Activated CD8-positive, alpha-beta memory T cell treated with anti-CD3 and anti-CD28 coated beads for 4 hours (primary cell): ENCODE measurements at regions not wholly inside any gene's neighbourhood (a gene's known extent, or its start where the extent isn't known, plus 50 kb on each side); places are given as distances from the start of the nearest gene placed in this dataset.
"Not testable (repeated sequence)": the region's sequence is repeated elsewhere in the genome, so short reads cannot be mapped to it uniquely, and the experiment has no call there.

Experiments used
- DNase-seq, 2 donors: peaks; one replicate each; pipeline ENCODE4 v3.0.0-alpha.2; 2020; ENCODE audit warnings: low read depth in 2 of 2

GRCh38 chr5:18772475-18772874, 1138.2 kb downstream of the TAF11L14 start:
- no peak for DNase-seq

GRCh38 chr5:18778225-18778624, 1144.0 kb downstream of the TAF11L14 start:
- no peak for DNase-seq

GRCh38 chr5:18789218-18789998, 1155.1 kb downstream of the TAF11L14 start:
- no peak for DNase-seq

GRCh38 chr5:18792145-18792544, 1157.9 kb downstream of the TAF11L14 start:
- DNase-seq = no peak

DNA sequence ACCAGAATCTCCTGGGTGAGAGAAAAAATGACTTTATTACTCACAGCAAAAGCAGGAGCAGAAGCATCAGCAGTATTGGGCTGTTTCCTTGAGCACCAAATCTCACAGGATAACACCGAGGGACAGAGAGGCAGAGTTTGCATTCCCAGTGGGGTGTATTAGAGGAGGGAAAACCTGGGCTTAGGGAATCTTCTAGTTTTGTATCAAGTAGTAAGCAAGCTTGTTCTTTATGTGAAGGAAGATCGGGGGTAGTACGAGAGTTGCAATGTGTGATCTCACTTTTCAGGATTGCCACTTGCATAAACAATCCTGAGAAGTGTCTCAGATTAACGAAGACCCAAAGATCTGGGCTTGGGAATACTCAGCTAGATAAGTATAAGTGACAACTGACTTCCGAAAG, 1163.0 kb downstream of the TAF11L14 start:
- DNase-seq = no peak

DNA sequence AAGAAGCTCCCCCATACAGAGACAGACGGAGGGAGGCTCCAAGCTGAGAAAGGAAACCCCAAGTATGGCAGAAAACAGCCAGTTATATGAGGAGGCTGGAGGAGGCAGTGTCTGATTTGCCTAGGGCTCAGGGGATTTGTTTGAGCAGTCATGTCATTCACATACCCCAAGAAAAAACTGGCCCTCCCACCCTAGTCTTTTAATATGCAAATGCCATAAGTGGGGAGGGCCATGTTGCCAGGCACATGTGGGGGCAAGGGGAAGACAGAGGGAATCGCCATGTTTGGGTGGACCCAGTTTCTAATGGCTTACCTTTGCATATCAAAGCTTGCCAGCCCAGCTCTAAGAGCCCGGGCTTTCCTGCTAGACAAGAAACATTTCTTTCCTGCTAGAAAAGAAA, 1163.8 kb downstream of the TAF11L14 start:
- no peak for DNase-seq

DNA sequence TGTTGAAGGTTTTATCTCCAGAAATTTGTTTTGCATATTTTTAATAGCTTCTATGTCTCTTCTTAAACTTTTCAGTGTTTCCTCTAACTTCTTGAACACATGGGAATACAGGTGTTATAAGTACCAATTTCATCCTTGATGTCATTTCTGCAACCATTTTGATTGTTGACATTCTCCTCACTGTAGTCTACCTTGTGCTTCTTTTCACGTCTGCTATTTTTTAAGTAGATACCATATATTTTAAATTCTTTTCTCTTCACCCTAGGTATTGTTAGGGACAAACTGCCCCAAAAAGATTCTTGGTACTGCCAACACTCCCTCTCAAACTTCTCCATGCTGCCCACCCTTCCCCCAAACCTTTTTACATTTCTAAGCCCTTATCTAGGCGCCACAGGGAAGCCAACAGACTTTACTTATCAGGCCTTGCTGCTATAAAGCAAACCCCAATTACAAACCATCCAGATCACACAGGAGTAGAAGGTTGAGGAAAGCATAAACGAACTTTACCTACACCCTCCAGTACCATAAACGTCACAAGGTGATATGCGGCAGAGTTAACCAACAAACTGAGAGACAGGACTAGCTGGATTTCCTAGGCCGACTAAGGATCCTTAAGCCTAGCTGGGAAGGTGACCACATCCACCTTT, 1165.3 kb downstream of the TAF11L14 start:
- no peak for DNase-seq

- DNase-seq = no peak
Observed at GRCh38 chr5:18800293-18801025, 1166.2 kb downstream of the TAF11L14 start.

DNA sequence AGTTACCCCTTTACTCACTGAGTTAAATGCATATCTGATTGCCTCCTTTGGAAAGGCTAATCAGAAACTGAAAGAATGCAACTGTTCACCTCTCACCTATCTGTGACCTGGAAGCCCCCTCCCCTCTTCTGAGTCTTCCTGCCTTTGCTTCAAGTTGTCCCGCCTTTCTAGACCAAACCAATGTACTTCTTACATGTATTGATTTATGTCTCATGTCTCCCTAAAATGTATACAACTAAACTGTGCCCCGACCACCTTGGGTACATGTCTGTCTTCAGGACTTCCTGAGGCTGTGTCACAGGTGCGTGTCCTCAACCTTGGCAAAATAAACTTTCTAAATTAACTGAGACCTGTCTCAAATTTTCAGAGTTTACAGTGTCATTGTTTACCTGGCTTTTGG, 1167.2 kb downstream of the TAF11L14 start:
- DNase-seq = not testable (repeated sequence)

DNA sequence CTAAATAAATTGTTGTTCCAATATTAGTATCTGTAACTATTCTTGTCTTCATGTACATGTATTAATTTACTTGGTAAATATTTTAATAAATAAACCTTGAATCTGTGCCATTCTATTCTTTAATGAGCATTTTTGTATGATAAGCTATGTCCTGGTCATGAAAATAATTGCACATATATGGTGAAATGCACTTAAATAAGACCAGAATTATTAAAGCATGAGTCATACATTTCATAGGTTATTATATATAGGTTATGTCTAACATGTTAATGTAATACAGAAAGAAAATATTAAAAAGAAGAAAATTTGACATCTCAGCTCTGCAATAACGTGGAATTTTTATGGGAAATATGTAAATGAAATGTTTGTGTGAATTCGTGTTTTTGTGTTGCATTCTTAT, 1168.1 kb downstream of the TAF11L14 start:
- no peak for DNase-seq

DNA sequence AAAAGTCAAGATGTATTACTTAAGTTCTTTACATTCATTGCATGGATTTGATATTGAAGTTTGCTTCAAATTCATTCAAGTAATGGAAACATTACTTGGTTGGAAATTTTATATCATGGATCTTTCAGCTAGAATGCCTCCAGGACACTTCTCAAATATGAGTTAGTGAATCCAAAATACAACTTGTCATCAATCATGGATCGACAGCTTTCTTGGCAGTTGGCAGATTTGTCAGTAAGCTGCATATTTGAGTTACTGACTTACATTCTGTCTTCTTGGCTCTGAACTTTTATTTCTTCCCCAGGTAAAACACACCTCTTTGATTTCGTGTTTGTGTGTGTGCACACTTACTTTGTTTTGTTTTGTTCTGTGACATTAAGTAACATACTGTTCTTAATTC, 1171.1 kb downstream of the TAF11L14 start:
- DNase-seq = no peak

DNA sequence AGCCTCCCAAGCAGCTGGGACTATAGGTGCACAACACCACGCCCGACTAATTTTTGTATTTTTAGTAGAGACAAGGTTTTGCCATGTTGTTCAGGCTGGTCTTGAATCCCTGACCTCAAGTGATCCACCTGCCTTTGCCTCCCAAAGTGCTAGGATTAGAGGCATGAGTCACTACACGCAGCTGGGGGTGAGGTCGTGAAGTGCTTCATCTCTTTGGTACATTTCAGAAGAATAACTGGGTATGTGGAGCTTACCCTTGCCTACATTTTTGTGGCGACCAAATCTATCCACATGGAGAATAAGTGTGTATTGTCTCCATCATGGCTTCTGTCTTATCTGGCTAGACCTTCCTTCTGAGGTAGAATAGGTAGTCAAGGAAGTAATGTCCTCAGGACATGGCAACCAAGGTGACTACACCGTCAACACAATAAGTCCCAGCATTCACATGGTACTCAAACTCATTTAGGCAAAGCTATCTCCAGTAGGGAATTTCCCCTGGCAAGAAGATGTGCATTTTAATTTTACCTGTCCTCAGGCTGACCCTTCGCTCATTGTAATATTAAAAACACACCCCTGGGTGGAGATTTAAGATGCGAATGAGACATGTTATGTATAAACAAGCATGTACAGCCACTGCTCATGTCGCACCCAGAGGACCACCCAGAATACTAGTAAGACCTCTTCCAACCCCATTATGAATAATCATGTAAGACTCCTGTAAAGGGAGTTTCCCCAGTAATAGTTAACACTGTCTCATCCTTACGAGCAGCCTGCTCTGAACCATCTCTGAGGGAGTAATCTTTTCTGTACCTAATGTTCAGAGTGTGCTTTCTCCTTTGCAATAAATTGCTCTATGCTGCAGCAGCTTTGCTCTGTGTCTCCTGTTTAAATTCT, 1173.2 kb downstream of the TAF11L14 start:
- DNase-seq = no peak

- DNase-seq = no peak
Observed at GRCh38 chr5:18811661-18812060, 1176.3 kb downstream of the CDH18 start.

GRCh38 chr5:18828351-18828750, 1159.6 kb downstream of the CDH18 start:
- DNase-seq = no peak

DNA sequence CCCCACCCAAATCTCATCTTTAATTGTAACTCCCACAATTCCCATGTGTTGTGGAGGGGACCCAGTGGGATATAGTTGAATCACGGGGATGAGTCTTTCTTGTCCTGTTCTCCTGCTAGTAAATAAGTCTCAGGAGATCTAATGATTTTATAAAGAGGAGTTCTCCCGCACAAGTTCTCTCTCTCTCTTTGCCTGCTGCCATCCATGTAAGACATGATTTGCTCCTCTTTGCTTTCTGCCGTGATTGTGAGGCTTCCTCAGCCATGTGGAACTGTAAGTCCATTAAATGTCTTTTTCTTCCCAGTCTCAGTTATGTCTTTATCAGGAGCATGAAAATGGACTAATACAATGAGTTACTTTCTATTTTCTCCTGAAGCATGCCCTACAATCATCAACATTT, 1158.5 kb downstream of the CDH18 start:
- DNase-seq = no peak

DNA sequence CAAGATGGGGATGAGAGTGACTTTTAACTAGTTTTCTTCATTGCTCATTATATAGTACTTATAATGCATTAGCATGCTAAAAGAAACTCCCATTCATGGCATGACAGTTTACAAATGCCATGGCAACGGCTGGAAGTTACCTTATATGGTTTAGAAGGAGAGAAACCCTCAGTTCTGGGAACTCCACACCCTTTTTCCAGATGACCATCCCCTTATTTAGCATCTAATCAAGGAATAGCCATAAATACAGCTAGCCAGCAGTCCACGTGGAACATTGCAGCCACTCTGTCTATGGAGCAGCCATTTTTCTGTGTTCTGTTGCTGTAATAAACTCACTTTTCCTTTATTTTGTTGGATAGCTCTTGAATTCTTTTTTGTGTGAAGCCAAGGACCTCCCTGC, 1137.8 kb downstream of the CDH18 start:
- no peak for DNase-seq

DNA sequence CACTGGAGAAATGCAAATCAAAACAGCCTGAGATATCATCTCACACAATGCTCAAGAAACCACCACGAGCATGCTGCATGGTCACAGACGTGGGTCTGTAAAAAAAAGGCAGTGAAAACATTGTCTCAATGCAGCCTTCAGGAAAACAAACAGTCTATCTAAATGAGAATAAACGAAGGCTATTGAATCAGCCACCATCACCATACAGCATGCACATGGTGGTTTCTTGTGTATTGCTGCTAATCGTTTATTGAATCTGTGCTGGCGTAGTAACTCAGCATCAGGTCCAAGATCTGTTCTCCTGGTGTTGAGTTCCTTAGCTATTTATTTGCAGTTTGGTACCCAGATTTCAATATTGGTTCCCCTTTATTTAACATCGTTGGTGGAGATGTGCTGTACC, 1115.0 kb downstream of the CDH18 start:
- DNase-seq = no peak

- no peak for DNase-seq
Observed at GRCh38 chr5:18876565-18876964, 1111.4 kb downstream of the CDH18 start.

DNA sequence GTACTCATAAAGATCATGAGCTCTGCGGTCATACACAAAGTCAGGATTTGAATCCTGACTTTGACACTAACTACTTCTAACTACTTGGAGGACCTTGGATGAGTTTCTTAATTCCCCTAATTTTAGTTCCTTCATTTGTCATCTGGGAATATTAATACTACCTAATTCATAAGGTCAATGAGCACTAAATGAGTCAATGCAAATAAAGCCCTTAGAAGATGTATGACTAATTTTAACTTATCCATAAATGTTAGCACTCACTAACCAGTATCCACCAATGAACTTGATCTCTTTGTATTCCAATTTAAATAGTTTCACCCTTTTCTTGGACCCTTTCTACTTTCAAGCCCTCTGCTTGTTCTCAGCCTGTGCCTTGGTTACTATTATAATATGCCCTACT, 1106.4 kb downstream of the CDH18 start:
- DNase-seq = no peak

GRCh38 chr5:18882154-18882553, 1105.8 kb downstream of the CDH18 start:
- no peak for DNase-seq

- no peak for DNase-seq
Observed at GRCh38 chr5:18888821-18889220, 1099.2 kb downstream of the CDH18 start.

DNA sequence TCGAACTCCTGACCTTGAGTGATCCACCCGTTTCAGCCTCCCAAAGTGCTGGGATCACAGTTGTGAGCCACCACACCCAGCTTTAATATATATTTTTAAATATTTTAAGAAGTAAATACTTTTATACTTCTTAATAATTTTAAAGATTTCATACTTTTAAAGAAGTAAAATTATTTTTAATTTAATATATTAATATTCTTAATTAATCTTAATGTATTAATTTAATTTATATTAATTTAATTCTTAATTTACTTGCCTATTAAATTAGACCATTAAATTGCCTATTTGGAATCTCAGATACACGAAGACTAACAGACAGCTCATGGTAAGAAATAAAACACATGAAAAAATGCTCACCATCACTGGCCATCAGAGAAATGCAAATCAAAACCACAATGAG, 1087.4 kb downstream of the CDH18 start:
- DNase-seq = no peak
